CD4-positive, alpha-beta memory T cell (primary cell): ENCODE measurements at regions not wholly inside any gene's neighbourhood (a gene's known extent, or its start where the extent isn't known, plus 50 kb on each side); places are given as distances from the start of the nearest gene placed in this dataset.

Experiments used
- CTCF ChIA-PET: fragments of 350-600 bp; sonication (Branson Sonifier 250); formaldehyde crosslinking; loops from one replicate; lab custom pipeline; 2021; ENCODE audit warnings: inconsistent platforms; ENCODE audit not compliant: partially characterized antibody; lab: Charles Lee
- POLR2A ChIA-PET: fragments of 350-600 bp; sonication (Branson Sonifier 250); formaldehyde crosslinking; loops from one replicate; lab custom pipeline; 2021; ENCODE audit not compliant: partially characterized antibody; lab: Charles Lee
- DNase-seq, 5 donors: peaks; one replicate each; pipeline versions ENCODE4 v3.0.0 to v3.0.0-alpha.2; 2020 to 2022; ENCODE audit warnings: mixed read lengths in 1 of 5
- H3K27ac ChIP-seq: one replicate; pipeline ENCODE4 v1.7.0; 2013; ENCODE audit warnings: low read depth, low read length
- H3K27me3 ChIP-seq: 2 replicates; pipeline ENCODE4 v1.7.0; 2013; ENCODE audit warnings: mild to moderate bottlenecking, low read length, moderate library complexity; ENCODE audit not compliant: insufficient read depth
- H3K36me3 ChIP-seq: 2 replicates; pipeline ENCODE4 v1.7.0; 2013; ENCODE audit warnings: mild to moderate bottlenecking, low read length, moderate library complexity; ENCODE audit not compliant: insufficient read depth
- H3K4me1 ChIP-seq: 2 replicates; pipeline ENCODE4 v1.7.0; 2013; ENCODE audit warnings: mild to moderate bottlenecking, low read length, moderate library complexity; ENCODE audit not compliant: insufficient read depth
- H3K4me3 ChIP-seq, 2 donors: one replicate each; pipeline ENCODE4 v1.7.0; 2013; ENCODE audit warnings: low read length in 2 of 2, mild to moderate bottlenecking in 1 of 2
- H3K9me3 ChIP-seq, 2 donors: one replicate each; pipeline ENCODE4 v1.7.0; 2013; ENCODE audit warnings: low read length in 2 of 2, control low read depth in 1 of 2; ENCODE audit not compliant: control insufficient read depth in 1 of 2
- H3K27ac Mint-ChIP-seq, 7 donors: one replicate each; pipeline ENCODE4 v1.8.0; 2020 to 2021; ENCODE audit warnings: mixed read lengths in 7 of 7, mild to moderate bottlenecking in 6 of 7, inconsistent platforms in 3 of 7, moderate library complexity in 3 of 7
- H3K27me3 Mint-ChIP-seq, 2 donors: one replicate each; pipeline ENCODE4 v1.8.0; 2020 to 2021; ENCODE audit warnings: mixed read lengths in 2 of 2
- H3K36me3 Mint-ChIP-seq, 2 donors: one replicate each; pipeline ENCODE4 v1.8.0; 2020 to 2021; ENCODE audit warnings: mixed read lengths in 2 of 2, inconsistent platforms in 1 of 2, mild to moderate bottlenecking in 1 of 2
- H3K4me1 Mint-ChIP-seq, 4 donors: one replicate each; pipeline ENCODE4 v1.8.0; 2020 to 2021; ENCODE audit warnings: mixed read lengths in 4 of 4, mild to moderate bottlenecking in 1 of 4
- H3K4me3 Mint-ChIP-seq, 8 donors: one replicate each; pipeline ENCODE4 v1.8.0; 2020 to 2021; ENCODE audit warnings: mixed read lengths in 8 of 8, mild to moderate bottlenecking in 7 of 8, moderate library complexity in 6 of 8, inconsistent platforms in 3 of 8
- H3K9me3 Mint-ChIP-seq, 8 donors: one replicate each; pipeline ENCODE4 v1.8.0; 2020 to 2021; ENCODE audit warnings: mixed read lengths in 8 of 8, mild to moderate bottlenecking in 5 of 8, inconsistent platforms in 3 of 8, moderate library complexity in 1 of 8
- intact Hi-C: fragments of 100-400 bp; cut with micrococcal nuclease; formaldehyde crosslinking; loops from one replicate; pipeline ENCODE4 v1.15.1; 2023

- H3K36me3 ChIP-seq, result no peaks in the 10 kb centered on the region
- DNase-seq, result no peak
- no peaks in the 10 kb centered on the region for H3K27me3 ChIP-seq
- Mint-ChIP-seq H3K27ac (no peak overlapping the region), H3K27me3 (no peaks in the 10 kb centered on the region), H3K4me3 (no peak overlapping the region), H3K9me3 (peaks cover 0 to 6% (median 2%) of the 10 kb centered on the region in 8 donors), H3K4me1 (peaks cover 0 to 2% (median 0%) of the 10 kb centered on the region in 4 donors), H3K36me3 (no peaks in the 10 kb centered on the region)
- H3K27ac ChIP-seq, result no peak overlapping the region
- intact Hi-C loops, result no loop called here
- no peaks in the 10 kb centered on the region for H3K4me1 ChIP-seq
- H3K4me3 ChIP-seq, result no peak overlapping the region
- no peaks in the 10 kb centered on the region for H3K9me3 ChIP-seq
- ChIA-PET CTCF (interaction anchor here (1.6 kb wide), 1 partner anchor 10 kb away, joined by 5 read pairs; no protein-coding TSS in a partner anchor), POLR2A (no interaction called here)
Measured at GRCh38 chr2:128726911-128727310, 408.2 kb upstream of the HS6ST1 start.

- Histone ChIP-seq H3K4me1 (no peaks in the 10 kb centered on the region), H3K36me3 (no peaks in the 10 kb centered on the region), H3K9me3 (no peaks in the 10 kb centered on the region), H3K4me3 (no peak overlapping the region), H3K27me3 (no peaks in the 10 kb centered on the region), H3K27ac (no peak overlapping the region)
- Mint-ChIP-seq H3K4me1 (peaks cover 0 to 2% (median 0%) of the 10 kb centered on the region in 4 donors), H3K36me3 (no peaks in the 10 kb centered on the region), H3K27ac (no peak overlapping the region), H3K4me3 (no peak overlapping the region), H3K9me3 (peaks cover 0 to 6% (median 2%) of the 10 kb centered on the region in 8 donors), H3K27me3 (no peaks in the 10 kb centered on the region)
- intact Hi-C loops, result no loop called here
- DNase-seq, result no peak
- ChIA-PET POLR2A (no interaction called here), CTCF (interaction anchor here (0.8 to 1.6 kb wide), 2 partner anchors 9 kb away, joined by 3 to 5 read pairs; no protein-coding TSS in a partner anchor)
Measured at GRCh38 chr2:128727404-128727803, 408.7 kb upstream of the HS6ST1 start.

GRCh38 chr2:128727914-128728313, 409.2 kb upstream of the HS6ST1 start:
- Histone ChIP-seq H3K9me3 (no peaks in the 10 kb centered on the region), H3K36me3 (no peaks in the 10 kb centered on the region), H3K4me1 (no peaks in the 10 kb centered on the region), H3K27me3 (no peaks in the 10 kb centered on the region), H3K4me3 (no peak overlapping the region), H3K27ac (no peak overlapping the region)
- peaks cover 0 to 2% of the 10 kb centered on the region in 2 donors for H3K27me3 Mint-ChIP-seq
- no peaks in the 10 kb centered on the region for H3K36me3 Mint-ChIP-seq
- intact Hi-C loops, result no loop called here
- CTCF ChIA-PET, result interaction anchor here (0.8 kb wide), 1 partner anchor 8 kb away, joined by 3 read pairs; no protein-coding TSS in a partner anchor
- peaks cover 0 to 2% (median 0%) of the 10 kb centered on the region in 4 donors for H3K4me1 Mint-ChIP-seq
- no peak overlapping the region for H3K4me3 Mint-ChIP-seq
- no peak for DNase-seq
- H3K27ac Mint-ChIP-seq, result no peak overlapping the region
- POLR2A ChIA-PET, result no interaction called here
- peaks cover 0 to 6% (median 3%) of the 10 kb centered on the region in 8 donors for H3K9me3 Mint-ChIP-seq

GRCh38 chr2:128729051-128729450, 410.4 kb upstream of the HS6ST1 start:
- H3K9me3 Mint-ChIP-seq, result peaks cover 0 to 6% (median 3%) of the 10 kb centered on the region in 8 donors
- no peaks in the 10 kb centered on the region for H3K9me3 ChIP-seq
- no peaks in the 10 kb centered on the region for H3K4me1 ChIP-seq
- H3K36me3 Mint-ChIP-seq, result no peaks in the 10 kb centered on the region
- H3K27ac ChIP-seq, result no peak overlapping the region
- DNase-seq, result no peak
- H3K27ac Mint-ChIP-seq, result no peak overlapping the region
- H3K27me3 ChIP-seq, result no peaks in the 10 kb centered on the region
- CTCF ChIA-PET, result no interaction called here
- H3K27me3 Mint-ChIP-seq, result peaks cover 0 to 2% of the 10 kb centered on the region in 2 donors
- H3K4me3 ChIP-seq, result no peak overlapping the region
- POLR2A ChIA-PET, result no interaction called here
- H3K4me1 Mint-ChIP-seq, result peaks cover 0 to 2% (median 0%) of the 10 kb centered on the region in 4 donors
- intact Hi-C loops, result no loop called here
- no peak overlapping the region for H3K4me3 Mint-ChIP-seq
- no peaks in the 10 kb centered on the region for H3K36me3 ChIP-seq

GRCh38 chr2:128731994-128732650, 413.5 kb upstream of the HS6ST1 start:
- POLR2A ChIA-PET, result no interaction called here
- peaks cover 0 to 2% (median under 1%) of the 10 kb centered on the region in 4 donors for H3K4me1 Mint-ChIP-seq
- peaks cover 0 to 6% (median 3%) of the 10 kb centered on the region in 8 donors for H3K9me3 Mint-ChIP-seq
- Histone ChIP-seq H3K36me3 (no peaks in the 10 kb centered on the region), H3K4me1 (peaks cover 6% of the 10 kb centered on the region), H3K9me3 (no peaks in the 10 kb centered on the region), H3K4me3 (no peak overlapping the region), H3K27ac (no peak overlapping the region), H3K27me3 (no peaks in the 10 kb centered on the region)
- DNase-seq, result no peak
- H3K27ac Mint-ChIP-seq, result no peak overlapping the region
- no peak overlapping the region for H3K4me3 Mint-ChIP-seq
- CTCF ChIA-PET, result no interaction called here
- H3K36me3 Mint-ChIP-seq, result no peaks in the 10 kb centered on the region
- intact Hi-C loops, result loop anchor here (10.0 kb wide), 1 partner anchor 1113 kb away; no protein-coding TSS in a partner anchor
- peaks cover 4 to 8% of the 10 kb centered on the region in 2 donors for H3K27me3 Mint-ChIP-seq

GRCh38 chr2:128732976-128733431, 414.3 kb upstream of the HS6ST1 start:
- POLR2A ChIA-PET, result no interaction called here
- intact Hi-C loops, result loop anchor here (10.0 kb wide), 1 partner anchor 1112 kb away; no protein-coding TSS in a partner anchor
- H3K27me3 Mint-ChIP-seq, result peaks cover 4 to 10% of the 10 kb centered on the region in 2 donors

GRCh38 chr2:128733450-128733849, 414.8 kb upstream of the HS6ST1 start:
- no peaks in the 10 kb centered on the region for H3K36me3 ChIP-seq
- peaks cover 6% of the 10 kb centered on the region for H3K4me1 ChIP-seq
- Mint-ChIP-seq H3K27me3 (peaks cover 4 to 10% of the 10 kb centered on the region in 2 donors), H3K36me3 (no peaks in the 10 kb centered on the region), H3K27ac (no peak overlapping the region), H3K9me3 (peaks cover 0 to 5% (median 2%) of the 10 kb centered on the region in 8 donors), H3K4me3 (no peak overlapping the region), H3K4me1 (peaks cover 0 to 4% (median 2%) of the 10 kb centered on the region in 4 donors)
- ChIA-PET POLR2A (no interaction called here), CTCF (no interaction called here)
- no peaks in the 10 kb centered on the region for H3K27me3 ChIP-seq
- no peak for DNase-seq
- no peaks in the 10 kb centered on the region for H3K9me3 ChIP-seq
- no peak overlapping the region for H3K27ac ChIP-seq
- no peak overlapping the region for H3K4me3 ChIP-seq
- intact Hi-C loops, result loop anchor here (10.0 kb wide), 1 partner anchor 1111 kb away; no protein-coding TSS in a partner anchor

More at GRCh38 chr2:128732976-128733431, 414.3 kb upstream of the HS6ST1 start:
- H3K9me3 Mint-ChIP-seq, result peaks cover 0 to 6% (median 3%) of the 10 kb centered on the region in 8 donors
- no peak overlapping the region for H3K4me3 Mint-ChIP-seq
- no peak overlapping the region for H3K27ac ChIP-seq
- peaks cover 0 to 2% (median 1%) of the 10 kb centered on the region in 4 donors for H3K4me1 Mint-ChIP-seq
- no peak for DNase-seq
- H3K4me1 ChIP-seq, result peaks cover 6% of the 10 kb centered on the region
- no peaks in the 10 kb centered on the region for H3K36me3 Mint-ChIP-seq
- H3K27ac Mint-ChIP-seq, result no peak overlapping the region
- CTCF ChIA-PET, result no interaction called here
- no peaks in the 10 kb centered on the region for H3K27me3 ChIP-seq
- H3K4me3 ChIP-seq, result no peak overlapping the region
- no peaks in the 10 kb centered on the region for H3K36me3 ChIP-seq
- H3K9me3 ChIP-seq, result no peaks in the 10 kb centered on the region
